NCI-H2227 (cell line): ENCODE measurements at regions not wholly inside any gene's neighbourhood (a gene's known extent, or its start where the extent isn't known, plus 50 kb on each side); places are given as distances from the start of the nearest gene placed in this dataset.

Experiments
- DNase-seq: peaks from one replicate; lab custom pipeline; 2025; ENCODE audit not compliant: unreplicated experiment; lab: John Stamatoyannopoulos, UW

DNA sequence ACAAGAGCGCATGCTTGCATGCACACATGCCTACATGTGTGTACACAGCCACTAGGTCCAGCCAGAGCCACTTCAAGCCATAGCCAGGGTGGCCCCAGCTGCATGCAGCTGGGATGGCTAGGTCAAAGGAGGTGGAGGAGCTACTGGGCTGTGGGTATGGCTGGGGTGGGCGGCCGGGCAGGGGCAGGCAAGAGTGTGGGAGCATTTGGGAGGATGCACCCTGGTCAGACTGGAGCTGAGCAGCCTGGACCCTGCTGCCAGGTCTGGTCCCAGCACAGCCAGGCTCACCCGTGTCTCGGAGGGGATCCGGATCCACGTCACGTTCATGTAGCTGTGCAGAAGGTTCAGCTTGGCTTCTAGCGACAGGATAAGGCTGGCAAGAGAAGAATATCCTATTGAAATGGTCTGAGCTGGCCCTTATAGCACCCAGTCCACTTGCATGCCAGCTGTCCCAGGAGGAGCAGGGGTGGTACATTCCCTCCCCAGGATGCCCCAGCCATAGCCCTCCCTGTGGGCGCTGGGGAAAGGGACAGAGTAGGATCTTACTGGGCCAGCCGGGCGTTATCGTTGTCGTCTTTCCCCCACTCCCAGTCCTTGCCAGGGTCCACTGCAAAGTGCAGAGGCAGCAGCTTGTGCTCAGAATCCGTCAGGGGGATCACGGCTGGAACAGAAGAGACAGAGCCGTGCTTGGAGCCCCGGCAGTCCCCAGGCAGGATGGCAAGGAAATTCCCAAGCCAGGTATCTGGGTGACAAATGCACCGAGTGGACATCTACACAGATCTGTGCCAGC is 160.5 kb downstream of the KLF13 start:
- no peak for DNase-seq

DNA sequence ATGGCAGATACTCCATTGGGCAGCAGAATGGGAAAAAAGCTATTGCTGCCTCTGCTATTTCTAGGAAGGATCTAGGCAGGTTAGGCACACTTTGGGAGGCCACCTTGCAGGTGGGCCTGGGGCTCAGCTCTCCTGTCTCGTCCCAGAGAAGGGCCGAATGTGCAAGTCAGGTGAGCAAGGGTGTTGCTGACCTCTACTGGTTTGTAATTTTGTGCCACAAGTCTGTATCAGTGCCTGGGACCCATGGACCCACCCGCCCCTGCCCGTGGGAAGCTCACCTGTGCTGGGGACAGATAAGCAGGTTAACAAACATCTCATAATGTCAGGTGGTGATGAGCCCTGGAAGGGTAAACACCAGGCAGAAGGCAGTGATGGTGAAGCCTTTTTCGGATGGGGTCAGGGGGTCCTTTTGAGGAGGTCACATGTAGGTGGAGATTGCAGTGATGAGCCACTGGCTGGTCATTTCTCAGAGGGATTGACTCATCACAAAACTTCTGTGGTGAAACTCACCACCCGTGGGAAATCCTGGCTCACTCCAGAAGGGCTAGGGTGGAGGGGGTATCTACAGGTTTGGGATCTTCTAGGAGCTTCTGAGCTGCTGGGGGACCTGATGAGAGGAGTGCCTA is 161.3 kb downstream of the KLF13 start:
- no peak for DNase-seq

DNA sequence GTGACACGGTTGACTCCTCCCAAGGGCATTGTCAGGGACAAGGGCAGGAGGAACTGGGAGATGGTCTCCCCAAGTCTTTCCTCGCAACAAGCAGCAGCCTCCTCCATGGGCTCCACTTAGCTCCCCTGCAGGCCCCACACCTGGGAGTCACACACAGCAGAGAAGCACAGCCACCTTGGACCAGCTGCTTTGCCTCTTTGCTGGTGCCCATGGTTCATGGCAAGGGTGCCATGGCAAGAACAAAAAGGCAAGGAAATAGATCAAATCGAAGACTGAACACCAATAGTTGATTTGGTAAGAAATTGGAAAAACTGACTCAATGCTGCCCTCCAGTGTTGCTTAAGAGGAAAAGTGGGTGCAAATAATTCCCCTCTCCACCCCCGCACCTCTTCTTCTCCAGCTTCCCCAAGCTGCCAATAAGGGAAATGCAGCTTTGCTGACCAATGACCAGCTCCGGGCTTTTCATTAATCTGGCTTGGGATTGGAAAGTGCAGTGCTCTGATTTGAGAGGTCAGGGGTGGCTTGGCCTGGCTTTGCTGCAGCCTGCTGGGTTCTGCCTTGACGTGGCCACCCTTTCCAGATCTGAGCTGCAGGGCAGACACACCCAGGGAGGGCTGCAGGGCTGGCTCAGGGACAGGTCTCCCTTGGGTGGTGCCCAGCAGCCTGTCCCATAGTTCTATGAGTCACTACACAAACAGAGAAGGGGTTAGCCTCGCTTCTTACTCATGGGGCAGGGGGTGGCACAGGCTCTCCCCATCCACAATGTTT is 162.0 kb downstream of the KLF13 start:
- peak; percentile 56 for DNase-seq

DNA sequence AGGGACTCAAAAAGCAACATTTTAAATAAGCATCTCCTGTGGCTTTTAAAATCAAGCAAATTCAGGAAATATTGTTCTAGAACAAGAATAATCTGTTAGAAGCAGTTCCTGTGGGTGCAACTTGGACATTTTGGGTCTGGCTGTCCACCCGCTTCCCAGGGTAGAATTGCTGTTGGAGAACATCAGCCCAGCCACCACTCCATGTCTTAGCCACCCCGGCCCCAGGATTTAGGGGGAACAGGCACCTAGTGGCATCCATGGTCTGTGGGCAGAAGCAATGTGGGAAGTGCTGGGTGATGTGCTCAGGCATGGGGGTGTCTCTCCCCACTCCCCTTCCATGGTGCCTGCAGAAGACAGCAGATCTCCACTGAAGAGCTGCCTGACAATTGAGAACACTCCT is 162.6 kb downstream of the KLF13 start:
- DNase-seq = no peak

DNA sequence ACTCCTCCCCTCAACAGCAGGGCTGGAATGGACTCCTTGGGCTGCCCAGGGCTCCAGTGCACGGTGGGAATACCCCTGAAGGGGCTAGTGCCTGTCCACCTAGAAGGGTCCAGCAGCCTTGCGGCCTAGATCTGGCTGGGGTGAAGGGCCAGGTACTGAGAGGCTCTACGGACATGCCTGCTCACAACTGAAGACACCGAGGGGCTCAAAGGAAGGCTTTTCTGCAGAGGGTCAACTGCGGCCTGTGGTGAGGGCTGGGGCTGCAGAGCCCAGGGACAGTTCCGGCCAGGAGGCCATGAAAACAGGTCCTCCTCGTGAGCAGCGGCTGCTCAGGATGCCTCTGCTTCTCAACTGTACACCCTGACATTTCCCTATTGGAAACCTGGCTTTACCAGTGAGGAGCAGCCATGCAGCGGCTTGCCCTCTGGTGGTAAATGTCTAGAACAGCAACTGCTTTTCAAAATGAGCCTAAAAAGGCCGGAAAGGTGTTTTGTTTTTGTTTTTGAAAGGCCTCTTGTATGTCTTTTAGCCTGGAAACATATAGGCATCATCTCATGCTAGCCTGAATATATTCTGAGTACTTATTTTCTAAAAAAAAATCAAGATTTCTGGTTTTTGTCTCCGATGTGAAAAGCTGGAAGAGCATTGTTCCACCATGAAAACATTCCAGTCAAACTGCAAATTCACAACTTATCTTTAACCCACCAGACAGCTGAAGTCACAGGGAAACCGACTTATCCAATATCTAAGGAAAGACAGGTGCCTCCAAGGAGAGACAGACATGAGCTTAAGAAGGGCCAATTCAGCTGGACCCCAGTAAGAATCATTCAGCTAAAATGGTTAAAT is 163.4 kb downstream of the KLF13 start:
- peak; percentile 68 for DNase-seq

DNA sequence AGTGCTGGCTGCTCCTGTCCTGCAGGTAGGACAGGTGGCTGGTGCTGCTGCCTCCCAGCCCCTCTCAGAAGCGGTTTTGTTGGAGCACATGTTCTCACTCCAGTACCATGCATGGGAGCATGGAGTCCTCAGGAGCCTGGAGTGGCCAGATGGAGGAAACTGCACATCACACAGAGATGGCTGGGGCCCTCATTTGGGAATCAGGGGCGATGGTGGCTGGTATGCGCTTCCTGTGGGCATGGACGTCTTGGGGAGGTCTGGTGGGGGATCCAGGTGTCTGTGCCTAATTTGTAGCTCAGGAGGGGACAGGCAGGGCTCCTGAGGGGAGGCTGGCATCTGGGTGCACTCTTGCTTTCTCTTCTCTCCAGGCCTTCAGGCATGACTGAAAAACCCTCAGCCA is 168.2 kb downstream of the KLF13 start:
- no peak for DNase-seq

DNA sequence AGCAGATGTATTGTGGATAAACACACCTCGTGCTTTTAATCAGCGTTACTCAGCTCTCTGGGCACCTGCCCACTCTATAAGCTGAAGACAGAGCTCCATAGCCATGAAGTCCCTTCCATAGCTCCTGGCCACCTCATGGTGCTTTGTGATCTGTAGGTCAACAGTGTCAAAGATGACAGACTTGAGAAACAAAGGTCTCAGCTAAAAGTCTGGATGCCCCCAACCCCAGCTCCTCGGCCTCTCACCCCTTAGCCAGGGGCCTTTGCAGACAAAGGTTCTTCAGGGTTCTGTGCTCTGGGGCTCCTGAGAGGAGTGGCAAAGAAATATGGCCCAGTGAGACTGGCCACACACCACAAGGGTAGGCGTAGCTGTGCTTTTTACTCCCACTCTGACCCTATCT is 168.6 kb downstream of the KLF13 start:
- DNase-seq = no peak

DNA sequence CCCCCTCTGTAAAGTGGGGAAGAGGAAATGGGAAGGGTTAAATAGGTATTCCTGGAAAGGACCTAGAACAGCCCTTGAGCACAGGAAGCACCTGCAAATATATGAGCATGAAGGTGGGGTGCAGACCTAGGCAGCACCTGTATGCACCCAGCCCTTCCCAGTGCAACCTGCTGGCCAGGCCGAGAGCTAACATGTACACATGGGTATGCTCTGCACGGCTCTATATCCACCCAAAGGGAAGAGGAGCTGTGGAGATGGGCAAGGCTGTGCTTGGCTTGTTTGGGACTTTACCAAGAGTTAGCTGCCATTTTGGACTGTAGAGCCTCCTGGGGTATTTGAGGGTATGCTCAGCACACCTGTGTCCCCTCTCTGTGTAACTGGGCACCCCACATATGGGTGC is 171.2 kb downstream of the KLF13 start:
- DNase-seq = no peak

DNA sequence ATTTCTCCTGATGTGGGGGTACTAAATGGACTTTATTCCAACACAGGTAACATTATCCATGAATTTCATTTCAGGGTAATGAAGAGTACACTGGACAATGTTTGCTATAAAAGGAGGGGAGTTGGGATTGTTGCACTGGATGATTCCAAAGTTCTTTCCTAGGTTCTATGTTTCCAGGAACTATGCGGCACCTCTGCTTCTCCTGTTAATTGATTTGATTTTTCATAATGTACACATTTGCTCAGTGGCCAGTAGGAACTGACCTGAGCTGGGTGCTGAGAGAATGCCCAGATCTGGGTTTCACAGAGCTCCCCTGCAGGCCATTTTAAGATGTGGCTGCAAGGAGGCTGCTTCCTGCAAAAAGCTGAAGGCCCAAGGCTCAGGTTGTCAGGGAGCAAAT is 171.7 kb downstream of the KLF13 start:
- no peak for DNase-seq

DNA sequence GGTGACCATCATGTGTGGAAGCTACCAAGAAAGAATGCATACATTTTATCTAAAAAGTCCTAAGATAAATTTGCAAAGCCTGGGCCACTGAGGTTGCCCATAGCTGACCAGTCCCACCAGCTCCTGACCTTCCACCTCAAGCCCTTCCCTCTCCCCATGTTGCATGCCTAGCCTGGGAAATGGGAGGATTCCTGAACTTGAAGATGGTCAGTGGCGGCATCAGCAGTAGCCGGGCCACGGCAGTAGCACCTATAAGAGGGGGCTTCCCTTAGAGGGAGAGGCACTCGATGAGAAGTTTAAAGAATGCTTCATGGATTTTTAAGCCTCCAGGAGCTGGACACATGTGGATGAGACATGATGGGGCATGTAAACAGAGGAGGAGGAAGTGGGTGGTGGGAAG is 172.1 kb downstream of the KLF13 start:
- DNase-seq = no peak

DNA sequence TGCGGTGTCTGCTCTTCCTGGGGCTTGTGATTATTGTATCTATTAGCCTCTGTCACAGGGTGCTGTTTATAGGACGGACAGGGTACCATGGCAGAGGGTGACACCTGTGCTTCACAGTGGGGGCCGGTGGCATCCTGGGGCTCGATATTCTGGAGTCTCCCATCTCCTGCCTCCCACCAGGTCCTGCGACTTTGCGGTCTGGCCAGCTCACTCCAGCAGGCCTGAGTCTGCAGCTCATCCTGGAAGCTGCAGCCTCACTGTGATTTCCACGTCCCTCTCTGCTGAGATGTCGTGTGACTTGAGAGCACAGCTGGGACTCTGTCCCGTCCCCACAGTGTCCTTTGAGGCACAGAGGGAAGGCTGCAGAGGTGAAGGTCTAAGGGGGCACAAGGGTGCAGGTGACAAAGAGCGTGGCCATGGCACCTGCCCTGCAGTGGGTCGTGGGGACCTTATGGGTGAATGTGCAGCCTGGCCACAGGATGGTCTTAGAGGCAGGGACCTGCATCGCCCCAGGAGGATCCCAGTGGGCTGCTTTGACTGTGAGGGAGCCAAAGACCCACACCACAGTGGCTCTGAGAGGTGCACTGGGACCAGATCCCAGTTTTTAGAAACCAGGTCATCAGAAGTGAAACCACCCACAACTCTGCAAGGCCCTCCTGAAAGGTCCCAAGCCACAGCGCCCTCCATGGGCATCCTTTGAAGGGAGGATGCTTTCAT is 172.8 kb downstream of the KLF13 start:
- DNase-seq = no peak

DNA sequence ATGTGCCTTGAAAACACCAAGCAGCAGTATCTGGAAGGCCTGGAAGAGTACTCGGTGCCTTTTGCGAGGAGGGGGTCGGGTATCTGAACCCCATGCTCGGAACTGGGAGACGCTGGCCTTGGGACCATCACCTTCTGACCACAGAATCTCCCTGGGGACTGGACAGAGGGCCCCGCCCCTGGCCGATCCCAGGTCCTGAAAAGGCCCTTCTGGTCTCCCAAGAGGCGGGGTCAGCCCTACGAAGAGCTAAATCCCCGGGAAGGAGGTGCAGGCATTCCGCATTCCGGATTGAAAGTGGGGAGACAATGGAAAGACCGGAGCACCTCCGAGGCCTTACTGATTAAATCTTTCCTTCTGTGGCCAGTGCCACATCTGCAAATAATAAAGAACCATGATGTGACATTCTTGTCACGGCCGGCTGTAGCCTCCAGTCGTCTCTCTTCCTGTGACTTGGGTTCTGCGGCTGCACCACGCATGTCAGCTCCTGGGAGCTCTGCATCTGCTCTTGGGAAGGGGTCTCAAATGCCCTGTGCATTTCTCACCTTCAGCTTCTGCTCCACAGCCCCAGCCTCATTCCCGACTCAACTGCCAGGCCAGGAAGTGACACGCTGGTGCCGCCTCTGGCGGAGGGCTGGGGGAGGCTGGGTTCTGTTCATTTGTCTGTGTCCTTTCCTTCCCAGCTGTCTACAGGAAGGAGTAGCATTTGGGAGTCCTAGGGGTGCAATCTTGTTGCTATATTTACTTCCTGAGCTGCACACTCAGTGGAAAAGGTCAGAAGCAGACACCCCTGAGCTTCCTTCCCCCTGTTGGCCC is 173.5 kb downstream of the KLF13 start:
- no peak for DNase-seq

DNA sequence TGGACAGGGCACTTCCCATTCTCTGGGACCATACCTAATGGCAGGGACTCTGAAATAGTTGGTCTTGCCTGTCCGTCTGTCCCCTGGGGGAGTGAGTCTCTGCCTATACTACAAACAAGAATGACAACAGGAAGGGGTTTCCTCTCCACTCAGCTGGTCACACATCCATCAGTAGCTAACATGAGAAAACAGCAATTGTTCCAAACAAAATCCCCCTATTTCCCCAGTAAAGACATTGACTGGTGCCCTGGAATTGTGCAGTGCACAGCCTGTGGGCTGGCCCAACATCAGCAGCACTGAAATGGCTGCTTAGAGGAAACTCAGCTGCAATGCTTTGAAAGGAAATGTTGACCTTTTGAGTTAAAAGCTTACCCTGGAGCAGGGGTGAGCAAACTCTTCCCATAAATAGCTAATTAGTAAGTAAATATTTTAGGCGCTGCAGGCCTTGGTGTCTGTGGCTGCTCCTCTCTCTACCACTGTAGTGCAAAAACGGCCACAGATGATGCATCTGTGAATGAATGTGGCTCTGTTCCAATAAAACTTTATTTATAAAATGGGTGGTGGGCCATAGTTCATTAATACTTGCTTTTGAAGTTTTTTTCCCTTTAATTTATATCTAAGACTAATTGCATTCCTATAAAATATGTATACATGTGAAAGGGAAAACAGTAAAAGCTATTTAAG is 174.3 kb downstream of the KLF13 start:
- DNase-seq = no peak

DNA sequence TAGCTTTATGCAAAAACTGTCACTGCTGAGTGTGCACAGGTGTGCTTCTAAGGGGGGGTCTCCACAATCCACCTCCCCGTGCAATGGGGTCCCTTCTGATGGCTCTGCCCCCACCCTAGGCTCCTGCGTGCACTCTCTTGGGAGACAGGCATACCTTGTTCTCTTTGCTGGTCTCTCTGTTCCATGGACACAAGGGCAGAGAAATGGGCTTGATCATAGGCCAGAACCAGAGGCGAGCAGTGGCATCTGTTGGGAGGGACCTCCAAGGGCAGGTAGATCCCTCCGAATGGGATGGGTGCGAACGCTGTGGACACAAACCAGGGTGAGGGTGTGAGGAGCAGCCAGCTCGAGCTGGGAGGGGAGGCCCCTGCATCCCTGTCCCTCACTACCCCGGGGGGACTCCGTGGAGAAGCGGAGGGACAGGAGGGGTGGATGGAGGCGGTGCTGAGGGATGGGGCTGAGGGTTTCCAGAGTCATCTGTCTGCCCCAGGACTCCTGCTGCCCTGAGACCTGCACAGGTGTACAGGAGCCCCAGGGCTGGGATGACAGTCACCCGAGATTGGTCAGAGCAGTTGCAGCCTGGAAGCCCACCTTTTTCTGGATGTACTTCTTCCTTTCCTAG is 175.0 kb downstream of the KLF13 start:
- DNase-seq = no peak

DNA sequence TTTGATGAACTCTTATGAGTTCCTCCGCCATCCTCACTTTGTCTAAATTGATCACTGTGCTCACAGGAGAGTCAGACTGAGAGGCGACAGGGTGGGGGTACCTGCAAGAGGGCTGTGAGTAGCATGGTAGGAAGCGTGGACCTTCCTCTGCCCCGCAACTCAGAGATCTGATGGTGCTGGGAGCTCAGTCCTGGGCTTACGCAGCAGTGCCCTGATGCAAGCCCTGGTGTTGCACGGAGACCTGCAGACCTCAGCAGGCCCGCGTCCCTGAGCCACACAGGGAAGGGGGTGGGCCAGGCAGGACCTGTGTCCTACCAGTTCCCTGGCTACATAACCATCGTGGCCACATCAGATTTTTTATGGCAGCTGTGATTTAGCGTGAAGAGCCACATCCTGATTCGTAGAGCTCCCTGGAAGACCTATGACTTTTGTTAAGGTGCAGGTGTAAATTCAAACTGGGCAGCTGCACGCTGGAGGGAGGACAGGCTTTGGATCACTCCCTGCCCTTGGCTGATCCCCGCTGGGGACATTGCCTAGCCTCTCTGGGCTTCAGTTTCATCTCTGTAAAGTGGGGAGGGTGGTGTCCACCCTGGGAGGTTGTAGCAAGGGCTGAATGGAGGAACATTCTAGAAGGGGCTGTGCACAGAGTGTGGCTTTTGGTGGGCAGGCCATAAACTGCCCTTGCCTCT is 176.1 kb downstream of the KLF13 start:
- no peak for DNase-seq

DNA sequence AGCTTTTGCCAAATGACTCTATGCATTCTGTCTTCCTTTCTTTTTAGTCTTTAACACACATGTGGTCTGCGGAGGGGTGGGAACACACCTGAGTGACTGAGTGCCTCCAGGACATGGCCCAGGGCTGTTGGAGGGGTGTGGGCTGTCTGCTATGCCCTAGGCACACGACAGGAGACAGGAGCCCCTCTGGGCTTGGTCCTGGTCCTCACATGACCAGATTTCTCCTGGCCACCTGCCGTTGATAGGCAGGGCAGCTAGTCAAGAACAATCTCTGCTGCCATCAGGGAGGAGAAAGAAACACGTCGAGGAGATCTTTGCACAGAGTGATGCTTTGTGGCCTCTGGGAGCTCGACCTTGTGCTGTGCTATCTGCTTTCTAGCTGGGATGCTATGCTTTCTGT is 176.6 kb downstream of the KLF13 start:
- no peak for DNase-seq

DNA sequence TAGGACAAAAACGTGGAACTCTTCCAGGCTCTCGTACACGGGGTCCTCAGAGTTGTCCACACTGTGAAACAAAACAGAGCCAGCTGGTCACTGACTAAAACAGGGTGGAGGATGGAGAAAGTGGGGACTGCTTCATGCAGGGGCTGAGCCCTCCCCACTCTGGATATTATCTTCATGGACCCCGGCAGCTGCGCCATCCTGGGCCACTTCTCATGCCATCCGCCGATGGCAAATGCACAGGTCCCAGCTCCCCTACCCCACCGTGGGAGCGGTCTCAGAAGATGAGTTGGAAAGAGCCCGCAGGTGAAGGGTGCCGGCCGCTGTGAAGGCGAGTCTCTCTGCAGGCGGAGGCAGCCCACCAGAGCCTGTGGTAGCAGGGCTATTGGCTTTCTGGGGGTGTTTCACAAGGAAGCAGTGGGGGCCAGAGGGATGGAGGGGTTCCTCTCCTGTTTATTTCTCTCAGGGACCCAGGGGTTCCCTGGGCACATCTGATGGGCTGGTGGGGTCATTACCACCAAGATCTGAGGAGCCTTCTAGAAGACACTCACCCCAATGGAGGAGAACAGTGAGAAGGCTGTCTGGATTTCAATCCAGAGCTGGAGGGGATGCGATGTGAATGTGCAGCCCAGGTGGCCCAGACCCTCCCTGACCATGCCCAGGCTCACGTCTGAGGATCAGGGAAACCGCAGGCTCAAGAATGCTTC is 177.3 kb downstream of the KLF13 start:
- no peak for DNase-seq

DNA sequence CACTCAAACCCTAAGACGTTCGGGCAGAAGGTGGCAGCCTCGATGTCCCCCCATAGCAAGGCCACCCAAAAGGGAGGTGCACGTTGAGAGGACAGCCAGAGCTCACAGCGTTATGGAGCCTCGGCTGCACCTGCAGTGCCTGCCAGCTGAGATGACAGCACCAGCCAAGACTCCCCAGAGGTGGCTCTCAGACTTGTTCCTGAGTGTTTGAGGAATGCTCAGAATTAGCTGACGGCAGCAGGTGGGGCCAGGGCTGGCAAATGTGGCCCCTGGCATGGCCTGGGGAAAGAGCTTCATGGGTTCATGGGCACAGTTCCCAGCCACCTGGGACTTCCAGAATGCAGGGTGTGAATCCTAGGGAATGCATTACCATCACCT is 177.8 kb downstream of the KLF13 start:
- DNase-seq = no peak
